NCI-H82 treated with DMSO at 0.1 percent for 48 hours (cell line): ENCODE measurements at regions not wholly inside any gene's neighbourhood (a gene's known extent, or its start where the extent isn't known, plus 50 kb on each side); places are given as distances from the start of the nearest gene placed in this dataset.

Source experiments
- DNase-seq: peaks from one replicate; lab custom pipeline; 2025; ENCODE audit not compliant: unreplicated experiment; lab: John Stamatoyannopoulos, UW

GRCh38 chr5:133905424-133905823 is 63.0 kb downstream of the C5orf15 start:
- DNase-seq = no peak

- no peak for DNase-seq
Observed at GRCh38 chr5:133904641-133905040, 63.8 kb downstream of the C5orf15 start.

- no peak for DNase-seq
Observed at GRCh38 chr5:133902511-133903118, 65.8 kb downstream of the C5orf15 start.

- no peak for DNase-seq
Observed at GRCh38 chr5:133900534-133901270, 67.7 kb downstream of the C5orf15 start.

GRCh38 chr5:133899506-133899905 is 68.9 kb downstream of the C5orf15 start:
- no peak for DNase-seq

GRCh38 chr5:133898440-133898839 is 70.0 kb downstream of the C5orf15 start:
- DNase-seq = no peak

- DNase-seq = no peak
Observed at GRCh38 chr5:133897431-133897830, 71.0 kb downstream of the C5orf15 start.

GRCh38 chr5:133896873-133897272 is 71.6 kb downstream of the C5orf15 start:
- DNase-seq = no peak

- DNase-seq = no peak
Observed at GRCh38 chr5:133895979-133896845, 72.2 kb downstream of the C5orf15 start.

GRCh38 chr5:133894143-133894542 is 74.3 kb downstream of the C5orf15 start:
- DNase-seq = no peak

- no peak for DNase-seq
Observed at GRCh38 chr5:133892774-133893173, 75.7 kb downstream of the C5orf15 start.

GRCh38 chr5:133892306-133892705 is 76.1 kb downstream of the C5orf15 start:
- no peak for DNase-seq

GRCh38 chr5:133891390-133891789 is 77.0 kb downstream of the C5orf15 start:
- no peak for DNase-seq

- DNase-seq = no peak
Observed at GRCh38 chr5:133890776-133891280, 77.6 kb downstream of the C5orf15 start.

GRCh38 chr5:133890314-133890713 is 78.1 kb downstream of the C5orf15 start:
- no peak for DNase-seq

- DNase-seq = peak; percentile 34
Observed at GRCh38 chr5:133889271-133889905, 79.0 kb downstream of the C5orf15 start.

- DNase-seq = no peak
Observed at GRCh38 chr5:133888625-133888991, 79.8 kb downstream of the C5orf15 start.

- DNase-seq = no peak
Observed at GRCh38 chr5:133885566-133885965, 82.9 kb downstream of the C5orf15 start.

GRCh38 chr5:133884569-133885311 is 83.7 kb downstream of the C5orf15 start:
- DNase-seq = no peak

GRCh38 chr5:133883916-133884315 is 84.5 kb downstream of the C5orf15 start:
- DNase-seq = no peak
